HCT116 (cell line): ENCODE measurements at regions not wholly inside any gene's neighbourhood (a gene's known extent, or its start where the extent isn't known, plus 50 kb on each side); places are given as distances from the start of the nearest gene placed in this dataset.

ENCODE experiments used
- CTCF ChIP-seq, 3 experiments: fragments of 200-600 bp in 1 of 3; sonication (generic) in 1 of 3; IDR thresholded peaks in 2 of 3; conservative IDR thresholded peaks in 1 of 3; 2 replicates each; pipeline ENCODE4 v1.5.1; 2012 to 2017; ENCODE audit warnings: low read depth in 2 of 3, low read length in 2 of 3, antibody characterized with exemption in 1 of 3, borderline replicate concordance in 1 of 3, control low read depth in 1 of 3, mild to moderate bottlenecking in 1 of 3, mixed read lengths in 1 of 3, mixed run types in 1 of 3, moderate library complexity in 1 of 3; ENCODE audit not compliant: insufficient read depth in 1 of 3
- EZH2 ChIP-seq: fragments of 200-600 bp; sonication (generic); IDR thresholded peaks from 2 replicates; pipeline ENCODE4 v1.6.1; 2017; ENCODE audit warnings: antibody characterized with exemption, mixed run types
- POLR2AphosphoS5 ChIP-seq: IDR thresholded peaks from 2 replicates; pipeline ENCODE4 v1.6.1; 2011; ENCODE audit warnings: mild to moderate bottlenecking, low read depth, low read length, moderate library complexity

GRCh38 chr1:208397286-208397685, 153.1 kb upstream of the PLXNA2 start:
- TF ChIP-seq CTCF (IDR thresholded peaks at IDR 0.05 in 2 of 3, conservative IDR thresholded peaks at IDR 0.05 in 1 of 3; ENCODE audit: borderline replicate concordance in 1 of 3, insufficient read depth in 1 of 3, low read depth in 2 of 3, low read length in 2 of 3) (no peak), EZH2 (no peak), POLR2AphosphoS5 (no peak)
